Fibroblast of upper back skin (primary cell): ENCODE measurements at regions not wholly inside any gene's neighbourhood (a gene's known extent, or its start where the extent isn't known, plus 50 kb on each side); places are given as distances from the start of the nearest gene placed in this dataset.
A peak's percentile ranks its signal among the peaks of the same experiment; 100 is the strongest.
"Not testable (repeated sequence)": the region's sequence is repeated elsewhere in the genome, so short reads cannot be mapped to it uniquely, and the experiment has no call there.

Experiments
- DNase-seq: peaks from one replicate; pipeline ENCODE4 v3.0.0-alpha.2; 2013

DNA sequence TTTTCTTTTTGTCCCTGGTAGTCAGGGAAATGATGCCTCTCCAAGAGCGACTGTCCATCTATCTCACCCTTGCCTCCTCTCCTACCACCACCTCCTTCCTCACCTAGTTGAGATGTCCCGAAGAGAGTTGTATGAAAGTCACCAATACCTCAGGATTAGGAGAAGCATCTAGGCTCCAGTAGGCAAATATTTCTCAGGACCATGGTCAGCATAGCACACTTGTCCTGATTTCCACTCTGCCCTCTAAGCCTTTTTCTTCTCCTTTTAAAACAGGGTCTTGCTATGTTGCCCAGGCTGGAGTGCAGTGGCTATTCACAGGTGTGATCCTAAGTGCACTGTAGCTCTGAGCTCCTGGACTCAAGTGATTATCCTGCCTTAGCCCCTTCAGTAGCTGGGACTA is 268.4 kb upstream of the PELI2 start:
- no peak for DNase-seq

DNA sequence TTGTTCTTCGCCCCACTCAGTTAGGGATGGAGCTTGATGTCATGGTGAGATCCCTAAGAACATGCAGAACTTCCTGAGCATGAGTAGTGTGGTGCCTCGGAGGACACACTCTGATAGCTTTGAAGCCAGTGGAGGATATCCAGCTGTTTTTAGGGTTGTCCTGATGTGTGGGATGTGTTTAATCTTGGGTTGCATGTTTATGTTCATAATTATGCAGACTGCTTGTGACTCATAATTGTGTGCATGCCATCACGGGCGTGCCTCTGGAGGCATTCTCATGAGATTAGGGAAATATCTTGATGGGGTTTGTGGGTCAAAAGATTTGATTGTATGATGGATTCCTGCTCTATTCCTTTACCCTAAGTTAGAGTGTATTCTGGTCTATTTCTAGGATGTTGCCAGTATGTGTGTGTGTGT is 267.4 kb upstream of the PELI2 start:
- peak; percentile 37 for DNase-seq

DNA sequence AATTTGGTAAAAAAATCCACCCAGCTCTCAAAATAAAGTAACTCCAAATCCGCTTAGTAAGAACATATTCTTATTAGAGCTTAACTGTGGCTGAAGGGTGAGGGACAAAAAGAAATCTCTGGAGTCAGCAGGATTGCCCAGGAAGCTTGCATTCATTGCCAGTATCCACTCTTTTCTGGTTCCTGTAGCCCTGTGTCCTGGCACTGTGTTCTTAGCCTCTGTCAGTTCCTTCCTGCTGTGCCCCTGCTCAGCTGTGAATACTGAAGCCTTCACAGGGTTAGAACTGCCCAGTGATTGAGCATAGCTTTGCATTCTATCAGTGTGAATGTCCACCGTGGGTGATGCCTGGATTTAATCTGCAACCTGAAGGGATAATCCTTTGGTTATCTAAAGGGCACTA is 266.9 kb upstream of the PELI2 start:
- DNase-seq, result no peak

DNA sequence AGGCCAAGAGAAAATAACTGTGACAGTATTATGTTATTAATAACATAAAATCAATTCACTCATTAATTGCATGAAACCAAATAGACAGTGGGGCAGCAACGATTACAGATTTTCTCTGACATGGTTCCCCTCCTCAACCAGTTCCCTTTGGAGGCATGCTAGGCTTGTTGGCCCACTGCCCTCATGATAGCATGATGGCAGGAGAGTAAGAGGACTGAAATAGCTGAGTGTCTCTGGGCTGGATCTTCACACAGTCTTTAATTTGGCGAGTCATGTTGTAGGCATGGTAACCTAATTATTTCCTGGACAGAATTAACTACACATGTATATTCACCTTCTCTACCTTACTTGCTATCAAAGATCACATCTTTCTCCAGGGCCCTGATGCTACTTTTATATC is 266.2 kb upstream of the PELI2 start:
- no peak for DNase-seq

DNA sequence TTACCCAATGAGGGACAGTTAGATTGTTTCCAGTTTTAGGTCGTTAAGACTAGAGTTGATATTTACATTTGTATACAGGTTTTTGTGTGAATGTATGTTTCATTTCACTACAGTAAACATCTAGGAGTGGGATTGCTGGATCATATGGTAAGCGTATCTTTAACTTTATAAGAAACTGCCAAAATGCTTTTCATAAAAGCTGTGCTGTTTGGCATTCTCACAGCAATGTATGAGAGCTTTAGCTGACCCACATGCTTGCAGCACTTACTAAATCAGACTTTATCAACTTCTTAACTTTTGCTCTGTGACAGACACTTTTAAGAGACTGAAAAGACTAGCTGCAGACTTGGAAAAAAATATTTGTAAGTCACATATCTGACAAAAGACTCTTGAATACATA is 262.5 kb upstream of the PELI2 start:
- no peak for DNase-seq

DNA sequence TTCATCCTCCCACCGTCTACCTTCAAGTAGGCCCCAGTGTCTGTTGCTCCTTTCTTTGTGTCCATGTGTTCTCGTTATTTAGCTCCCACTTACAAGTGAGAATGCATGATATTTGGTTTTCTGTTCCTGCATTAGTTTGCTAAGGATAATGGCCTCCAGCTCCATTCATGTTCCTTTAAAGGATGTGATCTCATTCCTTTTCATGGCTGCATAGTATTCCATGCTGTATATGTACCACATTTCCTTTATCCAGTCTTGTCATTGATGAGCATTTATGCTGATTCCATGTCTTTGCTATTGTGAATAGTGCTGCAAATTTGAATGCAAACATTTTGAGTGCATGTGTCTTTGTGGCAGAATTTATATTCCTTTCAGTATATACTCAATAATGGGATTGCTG is 259.6 kb upstream of the PELI2 start:
- DNase-seq, result no peak

DNA sequence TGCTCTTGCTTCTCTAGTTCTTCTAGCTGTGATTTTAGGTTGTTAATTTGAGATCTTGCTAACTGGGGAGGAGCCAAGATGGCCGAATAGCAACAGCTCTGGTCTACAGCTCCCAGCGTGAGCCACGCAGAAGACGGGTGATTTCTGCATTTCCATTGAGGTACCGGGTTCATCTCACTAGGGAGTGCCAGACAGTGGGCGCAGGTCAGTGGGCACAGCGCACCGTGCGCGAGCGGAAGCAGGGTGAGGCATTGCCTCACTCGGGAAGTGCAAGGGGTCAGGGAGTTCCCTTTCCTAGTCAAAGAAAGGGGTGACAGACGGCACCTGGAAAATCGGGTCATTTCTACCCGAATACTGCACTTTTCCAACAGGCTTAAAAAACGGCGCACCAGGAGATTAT is 256.6 kb upstream of the PELI2 start:
- DNase-seq, result not testable (repeated sequence)

DNA sequence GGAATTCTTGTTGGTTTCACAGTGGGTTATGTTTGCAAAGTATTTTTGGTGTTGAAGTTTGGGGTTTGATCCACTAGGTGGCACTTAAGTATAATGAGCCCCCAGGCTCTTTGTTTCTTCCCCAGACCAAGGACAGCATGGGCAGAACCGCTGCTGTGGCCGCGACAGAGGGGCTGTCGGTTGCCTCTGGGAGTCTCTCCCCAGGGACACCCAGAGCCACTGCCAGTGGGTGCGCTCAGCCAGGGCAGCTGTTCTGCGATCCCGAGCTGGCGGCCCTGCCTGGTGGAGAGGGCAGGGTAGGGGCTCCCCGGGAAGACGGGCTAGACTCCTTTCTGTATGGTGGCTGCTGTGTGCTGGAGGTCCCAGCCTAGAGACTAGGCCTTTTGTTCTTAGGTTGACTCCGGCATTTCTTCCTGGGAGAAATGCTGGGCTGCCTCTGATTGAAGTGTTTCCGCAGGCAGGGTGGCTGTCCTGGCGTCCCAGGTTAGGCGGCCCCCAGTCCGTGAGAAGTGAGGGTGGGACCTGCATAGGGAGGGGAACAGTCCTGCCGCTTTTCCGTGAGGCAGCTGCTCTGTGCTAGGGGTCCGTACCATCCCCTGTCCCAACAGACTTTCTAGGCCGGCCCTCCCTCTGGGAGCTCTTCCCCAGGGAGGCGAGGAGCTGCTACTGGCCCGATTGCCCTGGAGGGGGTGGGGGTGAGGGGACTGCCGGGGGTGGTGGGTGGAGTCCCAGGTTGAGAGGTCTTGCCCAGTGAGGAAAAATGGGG is 253.1 kb upstream of the PELI2 start:
- DNase-seq, result no peak

DNA sequence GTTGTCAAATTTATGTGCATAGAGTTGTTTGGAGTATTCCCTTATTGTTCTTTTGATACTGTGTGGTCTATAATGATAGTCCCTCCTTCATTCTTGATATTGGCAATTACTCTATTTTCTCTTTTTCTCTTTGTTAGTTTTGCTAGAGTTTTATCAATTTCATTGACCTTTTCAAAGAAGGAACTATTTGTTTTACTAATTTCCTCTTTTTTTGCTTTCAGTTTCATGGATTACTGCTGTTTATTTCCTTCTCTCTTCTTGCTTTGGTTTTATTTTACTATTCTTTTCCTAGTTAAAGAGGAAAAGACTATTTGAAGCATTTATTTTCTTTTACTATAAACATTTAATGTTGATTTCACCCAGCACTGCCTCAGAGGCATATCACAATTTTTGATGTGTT is 250.9 kb upstream of the PELI2 start:
- no peak for DNase-seq

DNA sequence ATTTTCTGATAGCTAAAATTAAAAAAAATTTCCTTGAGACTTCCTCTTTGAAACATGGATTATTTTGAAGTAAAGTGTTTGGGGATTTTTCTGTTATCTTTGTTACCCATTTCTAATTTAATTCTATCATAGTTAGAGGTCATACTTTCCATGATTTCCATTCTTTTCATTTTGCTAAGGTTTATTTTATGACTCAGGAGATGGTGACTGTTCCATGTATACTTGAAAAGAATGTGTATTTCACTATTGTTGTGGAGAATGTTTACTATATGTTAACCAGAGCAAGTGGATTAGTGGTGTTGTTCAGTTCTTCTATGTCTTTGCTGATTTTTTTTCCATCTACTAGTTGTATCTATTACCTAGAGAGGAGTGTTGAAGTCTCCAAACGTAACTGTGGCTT is 250.5 kb upstream of the PELI2 start:
- no peak for DNase-seq

DNA sequence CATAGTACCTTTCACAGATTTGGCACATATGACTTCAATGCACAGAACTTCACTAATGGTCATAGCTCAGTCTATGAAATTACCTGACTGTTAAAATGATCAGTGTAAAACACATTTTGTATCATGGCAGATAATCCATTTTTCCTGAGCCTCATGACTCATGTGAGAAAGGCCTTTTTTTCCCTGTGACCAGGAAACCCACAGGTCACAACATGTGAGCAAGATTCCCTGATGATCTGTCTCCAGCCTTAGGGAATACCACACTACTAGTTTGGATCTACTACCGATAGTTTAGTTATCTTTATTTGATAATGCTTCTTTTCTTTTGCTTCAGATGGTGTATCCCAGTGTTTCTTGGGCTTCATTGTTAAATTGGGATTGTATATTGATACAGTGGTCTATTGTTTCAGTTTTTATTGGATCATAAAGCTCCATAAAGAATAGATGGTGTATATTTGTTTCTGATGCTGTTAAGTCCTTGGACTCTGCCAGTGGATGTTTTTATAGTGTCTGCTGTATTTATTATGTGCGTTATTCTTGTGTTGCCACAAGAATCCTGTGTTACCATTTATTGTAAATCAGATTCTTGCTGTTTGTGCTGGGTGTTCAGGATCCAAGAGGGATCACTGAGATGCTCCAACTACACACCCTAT is 248.7 kb upstream of the PELI2 start:
- no peak for DNase-seq

DNA sequence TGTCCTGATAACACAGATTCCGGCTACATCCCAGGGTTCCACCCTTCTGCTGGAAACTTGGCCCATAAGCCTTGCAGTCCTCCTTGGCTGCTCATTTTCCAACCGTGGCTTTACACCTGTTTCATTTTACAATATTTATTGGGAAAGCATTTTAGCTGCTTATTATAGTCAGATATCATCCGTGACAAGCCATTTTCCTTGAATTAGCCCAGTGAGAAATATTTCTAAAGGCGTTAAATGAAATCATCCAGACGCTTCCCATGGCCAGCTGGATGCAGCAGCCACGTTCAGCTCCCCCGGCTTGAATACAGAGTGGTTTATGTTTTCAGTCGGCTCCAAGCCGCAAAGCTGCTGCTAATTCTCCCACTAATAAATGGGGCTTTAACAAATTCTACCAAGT is 245.0 kb upstream of the PELI2 start:
- DNase-seq, result no peak

DNA sequence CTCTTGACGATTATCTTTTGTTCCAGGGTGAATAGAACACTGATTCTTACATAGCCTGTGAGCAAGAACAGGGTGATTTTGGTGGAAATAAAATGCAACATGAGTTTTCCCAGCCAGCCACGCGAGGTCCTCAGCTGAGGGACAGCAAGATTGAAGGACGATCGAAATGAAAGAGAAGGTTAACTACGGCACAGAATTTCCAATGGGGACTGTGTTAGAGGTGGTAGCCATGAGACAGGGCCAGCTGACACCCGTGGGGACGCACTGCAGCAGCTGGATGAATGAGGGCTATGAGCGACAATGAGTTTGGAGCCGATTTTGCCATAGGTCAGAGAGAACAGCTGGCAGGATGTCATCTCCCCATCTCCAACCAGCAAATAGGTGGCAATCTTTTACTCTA is 243.4 kb upstream of the PELI2 start:
- DNase-seq, result no peak

DNA sequence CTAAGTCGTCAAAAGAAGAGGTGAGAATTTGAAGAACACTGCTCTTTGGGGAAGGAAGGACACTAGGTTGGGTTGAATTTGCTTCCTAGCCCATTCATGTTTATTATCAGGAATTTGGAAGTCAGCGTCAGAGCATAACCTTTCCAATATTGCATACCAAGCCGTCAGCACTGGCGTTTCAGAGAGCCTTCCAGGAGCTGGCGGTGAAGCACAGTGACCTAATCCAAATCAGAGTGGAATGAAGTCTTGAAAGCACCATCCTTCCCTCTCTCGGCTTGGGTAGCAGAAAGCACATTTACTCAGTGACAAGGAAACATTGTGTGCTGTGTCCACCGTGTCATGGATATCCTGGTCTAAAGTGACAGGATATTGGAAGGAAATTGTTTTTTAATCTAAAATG is 240.3 kb upstream of the PELI2 start:
- DNase-seq, result peak; percentile 45

DNA sequence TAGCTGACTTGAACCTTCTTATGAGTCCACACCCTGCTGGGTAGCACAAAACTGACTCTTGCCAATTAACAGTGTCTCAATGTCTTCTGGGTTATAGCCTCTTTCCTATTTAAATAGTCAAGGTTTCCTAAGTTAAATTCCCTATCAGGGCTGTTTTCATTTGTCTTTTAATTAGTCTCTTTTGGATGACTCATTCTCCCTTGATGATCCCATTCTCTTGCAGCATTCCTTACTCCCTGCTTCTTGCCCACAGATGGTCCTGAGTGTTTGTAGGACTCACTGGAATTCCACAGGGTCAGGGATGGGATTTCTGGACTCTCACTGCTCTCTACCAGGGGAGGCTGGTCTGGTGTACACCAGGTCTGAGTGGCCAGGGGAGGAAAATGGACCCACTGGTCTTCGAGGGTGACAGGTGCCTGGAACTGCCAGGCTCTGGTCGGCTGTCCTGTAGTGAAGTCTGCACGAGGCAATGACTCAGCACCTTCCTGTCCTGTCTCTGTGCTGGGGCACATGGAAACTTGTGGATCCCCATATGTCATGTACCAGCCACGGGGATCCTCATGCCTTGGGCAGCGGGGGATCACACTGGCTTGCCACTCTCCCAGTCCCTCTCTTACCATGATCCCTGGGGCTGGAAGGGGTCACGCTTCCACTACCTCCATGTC is 236.5 kb upstream of the PELI2 start:
- peak; percentile 43 for DNase-seq

DNA sequence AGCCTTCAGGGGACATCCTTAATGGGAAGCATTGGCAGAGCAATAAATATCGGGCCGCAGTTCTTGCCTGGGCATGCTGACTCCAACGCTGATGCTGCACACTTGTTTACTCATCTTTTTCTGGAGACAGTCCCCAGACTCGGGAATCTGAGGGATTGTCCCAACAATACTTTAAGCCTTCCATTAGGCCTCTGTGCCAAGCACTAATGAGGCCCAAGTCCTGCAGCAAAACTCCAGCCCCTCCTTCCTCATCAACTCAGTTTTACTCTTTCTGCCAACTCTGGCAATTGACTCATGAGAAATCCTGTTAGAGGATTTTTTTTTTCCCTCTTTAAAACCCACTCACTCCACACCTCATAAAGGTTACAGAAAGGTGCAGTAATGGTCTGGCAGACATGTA is 233.4 kb upstream of the PELI2 start:
- DNase-seq, result no peak

DNA sequence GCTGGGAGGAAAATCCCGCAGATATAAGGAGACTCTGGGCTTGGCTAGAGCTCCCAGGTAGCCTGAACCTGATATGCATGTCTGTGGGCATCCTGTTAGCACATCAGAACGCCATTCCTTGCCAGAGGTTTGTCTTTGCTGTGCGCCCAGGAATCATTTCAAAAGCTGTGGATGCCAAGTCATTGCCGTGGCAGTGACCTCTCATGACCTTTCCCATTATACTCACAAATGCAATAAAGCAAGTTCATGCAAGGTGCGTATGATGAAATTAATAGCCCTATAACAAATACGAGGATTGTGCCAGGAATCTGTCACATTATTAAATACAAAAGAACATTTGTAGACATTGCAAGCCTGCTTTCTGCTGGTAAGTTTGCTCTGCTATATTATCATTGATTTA is 229.1 kb upstream of the PELI2 start:
- DNase-seq, result no peak

DNA sequence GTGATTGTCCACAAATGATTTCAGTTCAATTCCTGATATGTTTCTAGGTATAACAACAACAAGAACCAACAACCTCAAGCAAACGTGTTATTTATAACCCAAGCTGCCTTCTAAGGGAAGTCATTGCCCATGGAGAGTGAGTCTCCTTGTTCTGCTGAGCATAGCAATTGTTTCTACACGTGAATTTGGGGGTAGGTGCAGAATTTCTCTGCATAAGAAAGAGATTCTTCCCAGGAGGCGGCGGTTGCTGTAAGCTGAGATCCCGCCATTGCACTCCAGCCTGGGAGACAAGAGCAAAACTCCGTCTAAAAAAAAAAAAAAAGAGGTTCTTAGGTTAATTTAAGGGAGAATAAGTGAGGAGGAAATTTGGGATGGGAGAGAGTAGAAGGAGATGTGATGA is 226.5 kb upstream of the PELI2 start:
- no peak for DNase-seq

DNA sequence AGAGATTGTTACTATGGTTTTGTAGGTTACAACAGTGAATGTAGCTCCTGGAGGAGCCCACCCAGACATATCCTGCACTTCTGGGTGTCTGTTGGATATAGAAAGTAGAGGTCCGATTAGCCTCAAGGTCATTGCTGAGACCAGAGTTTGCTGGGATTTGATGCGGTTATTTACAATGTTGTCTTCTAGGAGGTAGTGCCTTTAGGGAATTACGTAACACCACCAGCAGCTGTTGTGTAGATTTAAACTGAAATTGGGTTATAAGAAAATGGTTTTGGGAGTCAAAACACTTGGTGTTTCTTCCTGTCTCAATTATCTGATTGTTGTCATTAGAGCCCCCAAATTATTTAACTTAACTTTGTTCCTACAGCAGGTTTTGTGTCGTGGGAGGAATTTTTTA is 225.3 kb upstream of the PELI2 start:
- DNase-seq, result no peak

DNA sequence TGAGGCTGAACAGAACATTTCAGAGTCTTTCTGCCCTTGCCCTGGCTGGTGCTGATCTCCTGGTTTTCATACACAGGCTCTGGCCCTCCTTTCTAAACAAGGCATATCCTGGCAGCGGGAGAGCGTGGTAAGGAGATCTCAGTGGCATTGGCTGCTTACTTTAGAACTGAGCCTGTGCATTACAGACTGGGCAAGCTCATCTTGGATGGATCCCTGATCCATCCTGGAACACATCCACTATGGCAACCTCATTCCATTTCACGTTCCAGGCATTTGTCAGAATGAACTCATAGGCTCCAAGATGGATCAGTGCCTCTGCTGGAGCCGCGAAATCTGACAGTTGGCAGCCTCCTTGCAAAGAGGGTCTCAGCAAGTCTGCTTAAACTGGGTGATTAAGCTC is 224.5 kb upstream of the PELI2 start:
- DNase-seq, result no peak

DNA sequence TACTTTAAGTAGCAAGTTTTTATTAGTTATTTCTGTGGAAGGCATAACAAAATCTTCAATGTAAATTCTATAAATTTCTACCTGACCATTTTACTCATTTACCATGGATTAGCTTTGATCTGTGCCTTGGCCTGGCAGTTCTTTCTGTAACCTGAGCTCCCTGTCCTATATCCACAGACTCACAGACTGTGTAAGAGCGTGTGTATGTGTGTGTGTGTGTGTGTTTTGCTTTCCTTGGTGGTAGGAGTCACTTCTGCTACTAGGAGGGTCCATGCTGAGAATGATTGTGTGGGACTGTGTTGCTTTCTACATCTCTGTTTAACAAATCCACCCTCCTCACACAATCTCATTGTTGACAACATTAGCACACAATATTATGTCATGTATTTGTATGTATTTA is 221.2 kb upstream of the PELI2 start:
- DNase-seq, result no peak

DNA sequence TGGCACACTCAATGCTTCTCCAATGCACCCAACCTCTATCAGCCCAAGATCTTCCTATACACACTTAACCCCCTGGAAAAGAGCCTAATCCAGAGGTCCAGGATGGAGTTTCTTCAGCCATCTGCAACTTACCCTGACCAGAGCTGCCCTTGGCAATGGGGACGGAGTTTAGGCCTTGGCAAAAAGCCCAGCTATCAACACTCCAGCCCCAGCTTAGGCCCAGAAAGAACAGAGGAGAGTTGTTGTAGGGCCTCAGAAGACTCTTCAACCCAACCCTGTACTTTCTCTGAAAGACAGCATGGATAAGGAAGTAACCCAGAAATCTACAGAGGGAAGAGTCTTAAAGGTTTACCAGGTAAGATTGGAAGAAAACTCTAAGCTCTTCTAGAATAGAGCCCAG is 219.3 kb upstream of the PELI2 start:
- DNase-seq, result no peak

DNA sequence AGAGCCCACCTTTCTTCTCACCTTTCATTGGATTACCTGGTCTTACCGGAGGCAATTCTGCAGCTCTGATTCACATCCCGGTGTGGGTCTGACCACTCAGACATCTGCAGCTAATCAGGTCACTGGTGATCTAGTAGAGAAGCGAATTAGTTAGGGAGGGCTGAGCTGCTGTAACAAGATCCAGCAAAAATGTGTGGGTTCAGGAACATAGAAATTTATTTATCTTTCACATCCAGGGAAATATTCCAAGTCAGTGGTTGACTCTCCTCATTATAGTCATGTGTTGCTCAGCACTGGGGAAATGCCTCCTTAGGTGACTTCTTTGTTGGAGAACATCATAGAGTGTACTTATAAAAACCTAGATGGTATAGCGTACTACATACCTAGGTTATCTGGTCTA is 218.7 kb upstream of the PELI2 start:
- DNase-seq, result peak; percentile 48

DNA sequence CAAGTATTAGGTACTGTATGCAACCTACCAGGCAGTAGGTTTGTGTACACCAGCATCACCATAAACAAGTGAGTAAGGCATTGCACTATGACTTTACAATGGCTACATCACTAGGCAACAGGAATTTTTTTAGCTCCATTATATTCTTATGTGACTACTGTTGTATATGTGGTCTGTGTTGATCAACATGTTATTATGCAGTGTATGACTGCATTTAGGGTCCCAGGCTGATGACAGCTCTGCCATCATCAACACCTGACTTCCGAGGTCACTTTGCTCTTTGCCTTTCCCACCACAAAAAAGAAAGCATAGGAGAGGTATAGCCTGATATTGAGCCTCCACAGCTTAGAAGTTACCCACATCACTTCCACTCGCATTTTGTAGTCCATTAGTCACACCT is 217.5 kb upstream of the PELI2 start:
- DNase-seq, result no peak

DNA sequence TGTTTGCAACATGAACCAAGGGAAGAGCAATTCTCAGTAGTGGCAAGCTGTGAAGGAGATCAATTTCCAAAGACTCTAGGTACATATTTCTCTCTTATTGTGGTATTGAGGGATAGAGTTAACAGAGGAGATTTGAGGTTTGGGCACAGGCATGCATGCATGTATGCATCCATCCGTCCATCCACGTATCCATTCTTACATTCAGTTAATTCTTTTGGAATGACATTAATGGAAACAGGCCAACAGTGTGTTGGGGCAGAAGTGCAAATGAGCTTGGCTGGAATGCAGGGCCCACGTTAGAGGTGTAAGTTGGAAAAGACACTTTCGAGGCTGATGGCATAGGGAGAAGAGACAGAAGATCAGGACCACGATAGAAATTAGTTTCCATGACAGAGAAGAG is 216.9 kb upstream of the PELI2 start:
- DNase-seq, result peak; percentile 29
